Islet precursor cell (in vitro differentiated cells): ENCODE measurements at regions not wholly inside any gene's neighbourhood (a gene's known extent, or its start where the extent isn't known, plus 50 kb on each side); places are given as distances from the start of the nearest gene placed in this dataset.
A peak's percentile ranks its signal among the peaks of the same experiment; 100 is the strongest.
"Not testable (repeated sequence)": the region's sequence is repeated elsewhere in the genome, so short reads cannot be mapped to it uniquely, and the experiment has no call there.

ENCODE experiments used
- DNase-seq: peaks from one replicate; pipeline ENCODE4 v3.0.0-alpha.2; 2018

DNA sequence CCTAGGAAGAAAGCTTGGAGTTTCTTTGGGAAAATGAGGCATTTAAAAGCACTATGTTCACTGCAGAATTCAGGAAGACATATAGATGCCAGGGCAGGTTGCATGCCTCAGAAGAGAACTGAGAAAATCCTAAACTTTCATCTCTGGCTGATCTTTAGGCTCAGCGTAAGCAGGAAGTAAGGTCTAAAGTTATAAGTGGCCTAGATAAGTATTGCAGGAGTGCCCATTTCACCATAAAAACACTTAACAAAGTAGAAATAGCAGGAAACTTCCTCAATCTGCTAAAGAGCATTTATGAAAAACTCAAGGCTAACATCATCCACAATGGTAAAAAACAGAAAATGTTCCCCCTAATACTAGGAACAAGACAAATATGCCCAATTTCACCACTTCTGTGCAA lies 320.3 kb downstream of the BMP2 start:
- DNase-seq = no peak

DNA sequence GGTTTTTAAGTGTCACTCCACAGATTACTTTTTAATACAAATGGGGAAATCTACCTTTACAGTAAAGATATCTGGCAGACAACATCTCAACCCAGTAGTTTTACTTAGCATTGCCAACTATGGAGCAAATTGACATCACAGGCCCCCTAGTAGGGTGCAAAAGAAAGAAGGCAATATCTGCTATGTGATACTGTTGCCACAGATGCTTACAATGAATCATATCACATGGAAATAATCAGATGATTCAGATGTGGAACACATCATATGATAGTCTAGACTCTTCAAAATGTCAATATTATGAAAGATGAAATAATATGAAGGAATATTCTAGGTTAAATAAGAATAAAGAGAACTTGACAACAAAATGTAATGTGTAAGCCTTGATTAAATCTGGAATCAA lies 322.5 kb downstream of the BMP2 start:
- DNase-seq = no peak

DNA sequence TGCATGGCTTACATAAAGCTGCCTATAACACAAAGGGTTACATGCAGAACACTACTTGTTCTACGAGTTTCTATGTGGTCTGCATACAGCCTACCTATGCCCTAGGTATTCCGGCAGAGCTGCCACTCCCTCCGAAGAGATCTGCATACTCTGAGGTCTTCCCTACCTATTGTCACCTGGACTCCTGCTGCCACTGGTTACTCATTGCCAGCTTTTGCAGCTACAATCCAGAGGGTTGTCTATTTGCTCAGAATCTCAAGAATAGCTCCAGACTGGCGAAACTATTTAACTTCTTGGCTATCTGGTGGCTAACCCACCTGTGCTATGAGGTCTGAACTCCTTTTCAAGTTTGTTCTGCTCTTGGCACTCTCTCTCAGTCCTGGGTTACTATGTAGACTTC lies 323.3 kb downstream of the BMP2 start:
- peak; percentile 57 for DNase-seq

DNA sequence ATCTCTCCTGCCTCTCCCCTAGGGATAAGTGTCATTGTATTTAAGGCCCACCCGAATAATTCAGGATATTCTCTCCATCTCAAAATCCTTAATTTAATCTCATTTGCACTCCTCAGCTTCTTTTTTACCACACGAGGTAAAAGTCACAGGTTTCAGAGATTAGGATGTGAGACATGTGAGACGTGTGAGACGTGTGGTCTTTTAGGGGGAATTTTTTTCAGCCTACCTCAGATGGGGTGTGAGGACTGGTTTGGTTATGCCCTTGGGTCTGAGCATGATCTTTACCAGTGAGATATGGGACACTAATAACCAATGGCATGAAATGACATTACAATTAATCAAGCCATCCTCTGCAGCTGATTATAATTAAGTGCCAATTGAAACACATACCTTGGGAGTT lies 324.2 kb downstream of the BMP2 start:
- no peak for DNase-seq

DNA sequence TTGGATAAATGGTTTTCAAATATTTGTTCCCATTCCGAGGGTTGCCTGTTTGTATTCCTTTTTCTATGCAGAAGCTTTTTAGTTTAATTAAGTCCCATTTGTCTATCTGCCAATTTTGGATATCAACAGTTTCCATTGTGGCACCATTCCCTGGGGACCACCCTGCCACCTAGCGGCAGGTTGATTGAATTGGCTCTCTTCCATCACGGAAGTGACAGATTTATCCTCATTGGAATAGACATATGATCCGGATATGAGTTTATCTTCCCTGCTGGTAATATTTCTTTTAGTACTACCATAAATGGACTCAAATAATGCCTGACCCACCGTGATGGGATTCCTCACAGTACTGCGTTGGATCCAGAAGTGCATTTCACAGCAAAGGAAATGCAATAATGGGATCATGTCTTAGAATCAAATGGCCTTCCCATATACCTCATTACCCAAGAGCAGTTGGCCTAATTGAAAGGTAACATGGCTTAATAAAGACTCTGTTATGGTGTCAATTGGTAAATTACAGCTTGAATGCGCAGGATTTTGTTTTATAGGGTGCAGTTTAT lies 327.0 kb downstream of the BMP2 start:
- peak; percentile 60 for DNase-seq

DNA sequence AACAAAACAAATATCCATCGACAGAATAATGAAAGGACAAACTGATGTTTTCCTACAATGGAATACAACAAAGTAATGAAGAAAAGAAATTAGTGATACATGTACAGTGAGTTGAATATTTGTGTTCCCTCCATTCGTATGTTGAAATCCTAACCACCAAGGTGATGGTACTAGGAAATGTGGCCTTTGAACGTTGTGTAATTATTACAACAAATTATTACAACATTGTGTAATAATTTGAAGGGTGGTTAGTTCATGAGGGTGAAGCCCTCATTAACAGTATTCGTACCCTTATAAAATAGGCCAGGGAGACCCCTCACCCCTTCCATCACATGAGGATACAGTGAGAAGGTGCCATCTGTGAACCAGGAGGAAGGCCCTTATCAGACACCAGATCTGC lies 339.4 kb downstream of the BMP2 start:
- no peak for DNase-seq

DNA sequence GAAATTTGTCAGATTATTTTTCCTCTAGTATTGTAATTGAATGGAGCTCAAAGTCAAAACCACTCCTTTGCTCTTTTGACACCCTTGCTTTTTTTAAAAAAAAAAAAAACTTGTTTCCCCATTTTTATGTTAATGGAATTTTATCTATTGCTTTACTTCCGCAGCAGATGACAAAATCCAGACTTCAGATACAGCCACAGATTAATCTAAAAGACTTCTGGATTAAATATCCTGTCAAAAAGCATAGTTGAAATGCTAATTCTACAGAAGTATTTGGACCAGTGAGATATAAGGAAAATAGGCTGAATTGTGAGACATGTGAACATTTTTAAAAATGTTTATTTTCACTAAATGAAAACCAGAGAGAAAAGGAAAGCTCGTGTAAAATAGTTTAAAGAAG lies 341.4 kb downstream of the BMP2 start:
- DNase-seq = no peak

DNA sequence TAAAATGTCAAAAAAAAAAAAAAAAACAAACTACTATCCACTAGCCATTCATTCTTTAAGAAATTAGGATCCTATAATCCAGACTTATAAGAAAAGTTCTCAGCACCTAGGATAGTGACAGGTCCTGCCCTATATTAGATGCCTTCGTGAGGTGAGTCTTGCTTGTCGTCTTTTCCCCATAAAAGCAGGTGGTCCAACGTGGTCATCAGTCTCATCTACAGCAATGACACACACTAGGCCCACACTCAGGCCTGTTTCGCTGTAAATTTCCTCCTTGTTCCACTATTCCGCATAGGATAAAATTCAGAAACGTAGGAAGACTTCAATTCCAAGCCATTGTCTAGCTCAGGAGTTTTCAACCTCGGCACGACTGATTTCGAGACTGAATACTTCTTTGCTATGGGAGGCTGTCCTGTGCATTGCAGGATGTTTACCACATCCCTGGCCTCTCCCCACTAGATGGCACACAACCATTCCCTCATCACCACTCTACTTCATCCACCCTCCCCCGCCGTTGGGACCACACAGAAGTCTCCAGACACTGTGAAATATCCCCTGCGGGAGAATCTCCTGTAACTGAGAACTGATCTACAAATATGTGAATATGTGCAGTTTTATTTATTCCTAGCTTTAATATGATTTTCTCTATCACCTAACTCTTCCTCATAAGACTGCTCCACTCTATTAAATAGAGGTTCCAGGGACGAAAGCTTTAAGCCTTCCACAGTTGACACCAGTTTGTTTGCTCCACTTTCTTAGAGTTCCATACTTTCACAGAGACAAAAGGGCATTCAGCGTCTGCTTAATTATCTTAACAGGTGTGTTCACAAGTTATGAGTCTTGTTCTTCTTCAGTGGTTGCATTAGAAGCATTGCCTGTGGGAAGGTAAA lies 346.3 kb downstream of the BMP2 start:
- DNase-seq = peak; percentile 82

DNA sequence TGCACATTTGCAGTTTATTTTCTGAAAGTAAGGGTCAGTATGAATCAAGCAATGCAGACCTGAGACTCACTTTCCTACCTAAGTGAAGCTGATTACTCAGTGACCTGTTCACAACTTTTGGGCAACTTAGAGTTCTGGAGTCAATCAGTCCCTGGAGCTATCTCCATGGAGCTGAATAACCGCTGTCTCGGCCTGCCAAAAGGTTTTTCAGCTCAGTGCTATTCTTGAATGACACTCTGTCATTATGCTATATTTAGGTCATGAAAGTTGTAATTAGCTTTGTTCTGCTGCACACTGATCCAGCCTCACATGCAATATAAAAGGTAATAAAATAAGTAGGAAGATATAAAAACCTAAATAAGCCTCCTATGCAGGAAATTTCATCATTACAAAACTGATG lies 356.0 kb downstream of the BMP2 start:
- no peak for DNase-seq

DNA sequence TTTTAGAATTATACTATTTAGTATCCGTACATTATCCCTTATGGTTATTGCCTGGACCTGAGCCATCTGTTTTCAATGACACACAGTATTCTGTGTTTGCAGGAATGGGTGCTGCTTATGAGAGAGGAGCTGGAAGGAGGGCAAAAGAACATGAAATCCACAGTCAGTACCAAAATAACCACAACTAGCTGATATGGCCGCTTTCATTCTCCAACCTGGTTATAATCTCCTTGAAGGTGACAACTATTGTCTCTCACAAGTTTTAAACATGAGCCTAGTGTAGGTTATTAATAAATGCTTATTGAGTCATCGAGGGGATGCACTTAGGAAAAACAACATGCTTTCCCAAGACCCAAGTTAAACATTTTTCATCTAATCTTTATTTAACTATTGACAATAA lies 356.6 kb downstream of the BMP2 start:
- DNase-seq = no peak

DNA sequence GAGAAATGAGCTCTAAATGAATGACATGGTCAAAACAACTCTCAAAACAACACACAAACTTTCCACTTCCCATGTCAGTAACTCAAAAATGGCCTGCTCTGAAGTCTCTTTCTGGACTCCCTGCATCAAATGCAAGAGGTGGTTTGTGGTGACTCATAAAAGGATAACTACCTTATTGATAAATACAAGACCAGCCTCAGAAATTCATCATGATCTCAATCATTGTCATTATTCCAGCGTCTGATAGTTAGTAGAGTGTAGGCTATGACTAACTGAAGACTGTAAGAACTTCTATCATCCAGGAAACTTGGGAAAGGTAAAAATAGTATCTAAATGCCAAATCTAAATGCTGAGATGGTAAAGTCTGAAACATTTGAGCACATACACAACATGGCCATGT lies 369.4 kb downstream of the BMP2 start:
- DNase-seq = no peak

DNA sequence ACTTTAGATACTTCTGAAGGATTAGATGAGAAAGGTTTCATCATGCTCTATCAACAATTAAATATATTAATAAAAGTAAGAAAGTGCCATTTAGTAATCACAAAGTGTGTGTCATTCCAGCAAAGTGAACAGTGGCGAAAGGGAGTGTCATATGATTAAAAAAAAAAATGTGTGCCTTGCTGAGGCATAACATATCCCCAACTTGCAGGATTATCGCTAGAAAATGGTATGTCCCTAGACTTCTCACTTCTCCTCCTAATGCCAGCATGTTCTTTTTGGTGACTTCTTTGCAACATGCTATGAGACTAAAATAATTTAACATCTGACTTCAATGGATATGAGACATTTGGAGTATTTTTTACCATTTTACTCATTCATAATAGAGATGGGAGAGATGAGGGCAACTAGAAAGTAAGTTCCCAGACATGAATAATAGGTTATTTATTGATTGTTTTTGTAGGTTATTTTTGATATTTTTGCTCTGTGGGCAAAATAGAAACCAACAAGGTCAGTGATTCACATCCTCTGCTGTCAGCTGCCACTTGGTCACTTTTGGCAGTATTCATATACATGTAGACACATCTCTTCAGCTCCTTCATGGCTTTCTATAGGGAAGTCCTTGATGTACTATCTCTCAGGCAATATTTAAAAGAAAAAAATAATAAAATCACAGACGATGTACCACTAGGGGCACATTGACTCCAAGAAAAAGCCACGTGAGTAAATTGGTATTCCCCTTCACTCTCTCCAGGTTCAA lies 370.1 kb downstream of the BMP2 start:
- no peak for DNase-seq

DNA sequence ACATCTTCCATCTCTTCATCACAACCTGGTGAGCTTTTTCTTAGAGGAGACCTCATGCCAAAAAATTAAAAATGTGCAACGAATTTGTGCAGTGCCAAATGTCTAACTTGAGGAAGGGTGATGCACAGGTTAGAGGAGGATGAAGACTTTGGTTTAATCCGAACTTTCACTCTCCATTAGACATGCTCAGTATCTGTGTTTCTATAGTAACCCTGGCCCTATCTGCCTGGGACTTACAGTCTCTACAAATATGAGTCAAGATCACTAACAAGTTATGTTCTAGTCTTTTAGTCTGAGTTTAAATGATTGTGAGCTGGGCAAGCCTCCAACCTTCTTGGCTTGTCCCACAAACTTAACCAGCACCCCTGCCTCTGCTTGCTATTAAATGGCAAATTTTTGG lies 377.0 kb downstream of the BMP2 start:
- no peak for DNase-seq

DNA sequence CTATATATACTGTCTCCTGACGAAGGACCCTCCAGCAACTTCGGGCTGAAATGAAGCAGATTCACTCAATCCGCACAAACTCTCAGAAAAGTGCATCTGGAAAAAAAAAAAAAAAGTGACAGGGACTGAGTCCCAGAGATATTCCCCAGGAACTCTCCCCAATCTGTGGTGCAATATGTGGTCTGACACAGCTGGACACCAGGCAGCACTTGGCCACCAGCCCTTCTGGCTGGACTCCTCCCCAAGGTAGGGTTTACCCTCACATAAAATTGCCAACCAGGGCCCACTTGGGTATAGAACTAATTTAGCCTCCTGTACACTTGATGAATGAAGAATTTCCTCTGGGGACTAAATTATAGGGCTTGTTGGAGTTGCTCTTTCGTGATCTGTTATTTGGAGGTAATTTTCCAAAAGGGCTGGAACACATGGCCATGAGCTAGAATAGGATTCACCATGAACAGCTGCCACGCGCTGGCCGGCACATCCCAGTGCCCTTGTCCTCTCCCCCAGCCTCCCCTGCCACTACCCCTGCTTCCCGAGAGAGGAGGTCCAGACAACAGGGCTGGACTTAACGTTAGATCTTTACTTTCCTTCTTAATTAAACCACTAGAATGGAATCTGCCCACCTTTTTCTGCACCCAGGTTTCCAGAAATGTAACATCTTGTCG lies 379.2 kb downstream of the BMP2 start:
- no peak for DNase-seq

DNA sequence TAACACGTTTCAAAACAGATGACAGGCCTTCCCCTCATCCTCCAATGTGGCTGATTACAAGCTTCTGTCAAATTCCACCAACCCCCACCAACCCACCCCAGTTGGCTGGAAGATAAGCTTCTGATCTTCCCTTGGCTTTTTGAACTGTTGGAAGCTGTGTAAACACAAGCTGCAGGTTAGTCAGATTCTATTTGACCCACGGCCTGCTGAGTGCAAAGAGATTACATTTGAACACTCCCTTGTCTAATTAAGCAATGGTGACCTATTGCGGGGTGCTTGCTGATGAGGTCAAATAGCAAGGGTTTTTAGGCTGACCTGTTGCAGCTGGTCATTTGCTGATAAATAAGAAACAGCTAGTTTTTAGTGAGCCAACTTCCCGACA lies 379.7 kb downstream of the BMP2 start:
- no peak for DNase-seq

DNA sequence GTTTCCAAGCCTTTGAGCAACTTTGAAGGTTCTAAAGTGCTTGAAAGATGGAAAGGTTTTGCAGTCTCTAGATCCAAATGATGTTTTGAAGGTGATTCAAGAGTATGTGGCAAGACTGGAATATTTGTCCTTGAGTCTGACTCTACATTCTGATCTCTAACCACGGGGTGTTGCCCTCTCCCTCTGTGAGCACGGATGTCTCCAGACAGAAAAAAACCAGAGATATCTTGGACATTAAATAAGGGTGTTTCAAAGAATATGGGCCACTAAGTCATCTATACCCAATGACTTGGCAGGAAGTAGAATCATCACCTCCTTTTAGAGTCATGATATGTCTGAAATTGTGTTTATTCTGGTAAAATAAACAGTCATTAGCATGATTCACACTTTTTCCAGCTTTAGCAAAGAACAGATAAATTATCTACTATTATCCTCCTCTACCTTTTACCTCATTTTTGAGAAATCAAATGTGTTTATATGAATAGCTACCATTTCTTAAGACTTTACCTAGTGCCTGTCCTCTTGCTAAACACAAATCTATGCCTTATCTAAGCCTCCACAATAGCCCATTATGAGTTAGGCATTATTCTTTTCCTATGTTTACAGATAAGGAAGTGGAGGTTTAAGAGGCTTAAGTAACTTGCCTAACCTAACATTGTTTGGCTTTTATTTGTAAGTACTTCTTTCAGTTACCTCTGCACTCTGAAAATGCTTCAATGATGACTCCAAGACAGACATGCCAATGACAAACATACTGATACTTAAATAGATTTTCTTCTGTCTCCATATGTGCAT lies 384.4 kb downstream of the BMP2 start:
- DNase-seq = no peak

DNA sequence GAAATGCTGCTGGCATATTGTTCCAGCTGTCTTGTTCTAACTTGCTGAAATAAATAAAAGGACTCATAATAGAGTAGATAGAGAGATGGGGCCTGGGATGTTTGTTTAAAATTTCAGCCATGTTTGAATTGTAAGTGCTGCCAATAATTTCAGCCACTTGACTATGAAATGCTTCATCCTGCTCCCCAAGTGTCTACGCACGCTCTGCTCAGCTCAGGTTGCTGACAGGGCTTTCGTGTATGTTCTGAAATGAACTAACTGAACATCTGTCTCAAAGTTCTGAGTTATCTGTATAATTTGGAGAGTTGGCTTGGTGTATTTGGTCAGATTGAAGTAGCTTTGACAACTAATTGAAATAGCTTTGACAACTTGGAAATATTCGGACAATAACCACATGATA lies 387.8 kb downstream of the BMP2 start:
- DNase-seq = no peak

DNA sequence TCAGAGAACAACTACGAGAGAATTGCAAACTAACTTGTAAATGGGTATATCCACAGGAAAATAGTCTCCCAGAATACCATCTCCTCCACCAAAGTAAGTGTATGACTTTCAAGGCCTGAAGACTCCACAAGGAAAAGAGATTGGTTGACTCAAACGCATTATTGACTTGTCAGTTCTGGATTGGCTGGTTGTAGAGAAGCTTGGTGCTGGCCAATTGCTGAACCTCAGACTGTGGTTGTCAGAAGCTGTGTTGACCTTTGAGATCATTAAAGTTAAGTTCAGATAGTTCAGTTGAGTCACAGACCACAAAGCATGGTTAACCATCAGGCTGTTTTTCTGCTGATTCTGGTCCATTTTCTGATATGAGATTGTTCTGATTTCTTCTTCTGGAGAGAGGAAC lies 388.3 kb downstream of the BMP2 start:
- no peak for DNase-seq

DNA sequence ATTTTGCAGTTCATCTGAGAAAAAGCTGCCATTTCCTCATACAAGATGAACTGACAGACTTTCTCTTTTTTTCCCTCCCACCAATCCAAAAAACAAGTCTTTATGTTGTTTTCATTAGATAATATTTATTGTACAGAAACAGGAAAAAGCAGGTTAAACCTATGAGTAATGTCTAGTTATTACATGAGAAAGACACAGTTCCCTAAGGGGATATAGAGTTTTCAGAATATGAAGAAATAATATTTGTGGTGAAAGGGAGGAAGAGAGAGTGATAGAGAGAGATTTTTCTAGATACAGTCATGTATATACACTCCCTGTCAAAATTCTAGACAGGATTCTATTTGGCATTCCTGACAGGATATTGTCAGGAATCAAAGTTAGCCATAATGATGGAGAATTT lies 392.4 kb downstream of the BMP2 start:
- no peak for DNase-seq

DNA sequence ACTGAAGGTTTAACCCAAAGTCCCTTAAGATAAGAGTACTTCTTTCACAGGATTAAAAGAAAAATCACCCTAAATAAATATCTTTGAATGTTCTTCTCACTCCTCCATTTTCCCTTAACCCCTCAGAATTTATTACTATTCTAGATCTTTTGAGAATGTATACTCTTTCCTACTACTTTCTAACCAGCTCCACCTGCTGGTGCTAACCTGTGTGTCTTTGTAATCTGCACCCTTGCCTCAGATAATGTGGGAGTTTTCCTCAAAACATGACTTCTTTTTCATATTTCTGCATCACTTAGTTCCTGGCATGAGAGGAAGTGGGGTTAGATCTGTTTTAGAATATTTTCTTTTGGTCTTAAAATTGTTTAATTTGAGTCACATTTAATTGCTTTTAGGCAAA lies 394.2 kb downstream of the BMP2 start:
- DNase-seq = no peak

DNA sequence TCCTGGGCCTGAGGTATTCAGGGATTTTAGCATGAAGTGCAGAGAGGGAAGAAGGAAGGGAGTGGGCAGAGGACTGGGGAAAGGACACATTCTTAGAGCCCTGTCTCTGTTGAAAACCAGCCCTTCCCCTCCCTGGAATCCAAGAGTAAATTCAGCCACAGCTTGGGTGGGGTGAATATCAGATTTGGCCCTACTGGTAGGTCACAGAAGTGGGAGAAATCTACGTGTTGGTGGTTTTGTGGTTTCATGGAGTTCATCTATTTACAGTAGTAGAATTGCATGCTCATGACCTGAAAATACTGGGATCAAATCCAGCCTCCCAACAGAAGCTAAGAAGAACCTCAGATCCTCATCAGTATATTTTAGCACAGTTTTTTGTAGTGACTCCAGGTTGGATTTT lies 404.4 kb downstream of the BMP2 start:
- no peak for DNase-seq

DNA sequence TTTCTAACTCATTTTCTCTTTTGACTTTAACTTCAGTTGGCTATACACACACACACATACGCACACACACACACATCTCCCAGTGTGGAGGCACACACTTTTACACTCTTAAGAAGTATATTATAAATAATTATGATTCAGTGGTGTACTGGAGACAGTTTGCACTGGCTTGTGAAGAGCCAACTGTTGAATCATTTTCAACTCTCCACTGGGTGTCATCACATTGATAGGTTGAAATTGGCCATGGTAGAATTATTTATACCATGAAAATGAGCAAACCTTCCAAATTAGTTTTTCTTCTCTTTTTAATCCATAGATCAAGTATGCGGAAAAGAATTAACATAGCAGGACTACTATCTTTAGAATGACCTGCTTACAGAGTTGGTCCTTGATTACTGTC lies 407.1 kb downstream of the BMP2 start:
- no peak for DNase-seq

DNA sequence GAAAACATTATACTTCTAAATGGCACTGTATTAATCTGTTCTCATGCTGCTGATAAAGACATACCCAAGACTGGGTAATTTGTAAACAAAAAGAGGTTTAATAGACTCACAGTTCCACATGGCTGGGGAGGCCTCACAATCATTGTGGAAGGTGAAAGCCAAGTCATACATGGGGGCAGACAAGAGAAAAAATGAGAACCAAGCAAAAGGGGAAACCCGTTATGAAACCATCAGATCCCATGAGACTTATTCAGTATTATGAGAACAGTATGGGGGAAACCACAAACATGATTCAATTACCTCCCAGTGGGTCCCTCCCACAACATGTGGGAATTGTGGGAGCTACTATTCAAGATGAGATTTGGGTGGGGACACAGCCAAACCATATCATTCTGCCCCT lies 408.3 kb downstream of the BMP2 start:
- not testable (repeated sequence) for DNase-seq
